K562 (cell line): ENCODE measurements at regions not wholly inside any gene's neighbourhood (a gene's known extent, or its start where the extent isn't known, plus 50 kb on each side); places are given as distances from the start of the nearest gene placed in this dataset.

Source experiments
- ATAC-seq: fragments of 200-7000 bp; cut with Tn5 transposase; 3 replicates; pipeline ENCODE4 v1.9.1; 2020; ENCODE audit warnings: moderate library complexity
- BruUV-seq: library from RNA; stranded (reverse); fragments of 400-500 nt; replicated peaks from 2 replicates; lab custom pipeline; 2021; lab: Mats Ljungman, UMichigan
- CTCF ChIA-PET: fragments of 300-600 bp; formaldehyde crosslinking; extraction: SDS; loops from one replicate; lab custom pipeline; 2021; ENCODE audit warnings: low intra/inter-chr PET ratio; lab: Yijun Ruan, JAX
- POLR2A ChIA-PET: fragments of 300-600, 350-650 bp; sonication (Branson Sonifier 250); formaldehyde crosslinking; extraction: SDS; loops from one replicate; lab custom pipeline; 2021; ENCODE audit warnings: antibody characterized with exemption, inconsistent platforms; lab: Yijun Ruan, JAX
- DNase-seq, 4 experiments: peaks; one replicate each; pipeline versions ENCODE4 v3.0.0 to v3.0.0-alpha.2; 2011 to 2018; ENCODE audit warnings: low spot score in 3 of 4, mixed read lengths in 3 of 4; ENCODE audit errors: extremely low read depth in 1 of 4
- FAIRE-seq: peaks from 2 replicates; lab custom pipeline; 2011; peaks lifted over from hg19 to GRCh38; lab: Jason Lieb, UNC
- H2AFZ ChIP-seq: 2 replicates; pipeline ENCODE4 v1.6.0; 2011; ENCODE audit warnings: low read depth, low read length, control low read depth, inconsistent platforms
- H3K27ac ChIP-seq: fragments of 200-600 bp; 3 replicates; pipeline ENCODE4 v1.8.0; 2011; ENCODE audit warnings: low read depth, mild to moderate bottlenecking, control low read depth, inconsistent platforms, low read length, moderate library complexity, mixed read lengths; ENCODE audit errors: extremely low read depth
- H3K27me3 ChIP-seq, 2 experiments: fragments of 300-600 bp in 1 of 2; 2 replicates in 1 of 2; 3 replicates in 1 of 2; pipeline versions ENCODE4 v1.6.0 to v1.8.0; 2011; ENCODE audit warnings: inconsistent platforms in 2 of 2, low read length in 2 of 2, mild to moderate bottlenecking in 1 of 2, mixed read lengths in 1 of 2, moderate library complexity in 1 of 2; ENCODE audit not compliant: control insufficient read depth in 2 of 2, insufficient read depth in 2 of 2
- H3K36me3 ChIP-seq: fragments of 300-600 bp; 3 replicates; pipeline ENCODE4 v1.8.0; 2011; ENCODE audit warnings: mild to moderate bottlenecking, low read length, inconsistent platforms; ENCODE audit not compliant: control insufficient read depth, insufficient read depth
- H3K4me1 ChIP-seq, 2 experiments: fragments of 200-600 bp in 1 of 2; replicated peaks in 1 of 2; 2 replicates in 1 of 2; 3 replicates in 1 of 2; pipeline versions ENCODE4 v1.5.1 to v1.8.0; 2011; ENCODE audit warnings: inconsistent platforms in 2 of 2, low read length in 2 of 2, mild to moderate bottlenecking in 1 of 2, mixed read lengths in 1 of 2, moderate library complexity in 1 of 2; ENCODE audit not compliant: control insufficient read depth in 2 of 2, insufficient read depth in 2 of 2
- H3K4me2 ChIP-seq: 2 replicates; pipeline ENCODE4 v1.6.1; 2011; ENCODE audit warnings: low read length, control low read depth, inconsistent platforms, mixed read lengths; ENCODE audit not compliant: insufficient read depth
- H3K4me3 ChIP-seq: fragments of 200-600 bp; sonication (generic), shearing (Covaris generic); 2 replicates; pipeline ENCODE4 v1.5.1; 2016; ENCODE audit warnings: control low read depth, inconsistent platforms
- H3K79me2 ChIP-seq: fragments of 200-600 bp; 3 replicates; pipeline ENCODE4 v1.8.0; 2011; ENCODE audit warnings: low read length, inconsistent platforms; ENCODE audit not compliant: control insufficient read depth, insufficient read depth
- H3K9ac ChIP-seq, 2 experiments: 2 replicates each; pipeline versions ENCODE4 v1.6.0 to v1.6.1; 2011; ENCODE audit warnings: low read depth in 2 of 2, low read length in 2 of 2, control low read depth in 1 of 2, inconsistent platforms in 1 of 2, mild to moderate bottlenecking in 1 of 2, mixed read lengths in 1 of 2; ENCODE audit not compliant: insufficient read depth in 1 of 2
- H3K9me1 ChIP-seq: one replicate; pipeline ENCODE4 v1.6.0; 2011; ENCODE audit warnings: inconsistent platforms, mild to moderate bottlenecking, low read length, moderate library complexity; ENCODE audit not compliant: control insufficient read depth, insufficient read depth
- H3K9me3 ChIP-seq: replicated peaks from 2 replicates; pipeline ENCODE4 v1.5.1; 2011; ENCODE audit warnings: low read depth, low read length, inconsistent platforms; ENCODE audit not compliant: control insufficient read depth, insufficient read depth
- H4K20me1 ChIP-seq: replicated peaks from 2 replicates; pipeline ENCODE4 v1.6.1; 2011; ENCODE audit warnings: low read length, inconsistent platforms, mixed read lengths; ENCODE audit not compliant: control insufficient read depth, insufficient read depth
- ADNP ChIP-seq: fragments of 200-800 bp; sonication (Bioruptor generic); IDR thresholded peaks from 2 replicates; pipeline ENCODE4 v1.6.1; 2016; ENCODE audit warnings: missing genetic modification characterization, missing compliant biosample characterization
- ATF7 ChIP-seq: fragments of 450-650 bp; IDR thresholded peaks from 2 replicates; pipeline ENCODE4 v1.7.1; 2014; ENCODE audit warnings: mild to moderate bottlenecking, moderate library complexity
- CAMTA2 ChIP-seq: fragments of 250-450 bp; sonication (Bioruptor Pico); conservative IDR thresholded peaks from 2 replicates; pipeline ENCODE4 v1.5.1; 2022
- ERF ChIP-seq: fragments of 450-650 bp; formaldehyde crosslinking; IDR thresholded peaks from 2 replicates; pipeline ENCODE4 v1.4.0; 2020; ENCODE audit warnings: mild to moderate bottlenecking, mixed read lengths
- FOXP1 ChIP-seq: sonication (generic); formaldehyde crosslinking; IDR thresholded peaks from 2 replicates; pipeline ENCODE4 v1.8.0; 2022; ENCODE audit warnings: mild to moderate bottlenecking, missing genetic modification reagents
- HINFP ChIP-seq: fragments of 450-650 bp; conservative IDR thresholded peaks from 2 replicates; pipeline ENCODE4 v1.6.1; 2016; ENCODE audit warnings: missing genetic modification characterization, low read depth, mild to moderate bottlenecking, control low read depth, missing compliant biosample characterization
- HNRNPH1 ChIP-seq: fragments of 200-400 bp; formaldehyde crosslinking; optimal IDR thresholded peaks from 2 replicates; pipeline ENCODE3; 2017; ENCODE audit warnings: low read depth, mild to moderate bottlenecking, low read length, moderate library complexity
- MCM7 ChIP-seq, 2 experiments: fragments of 450-650 bp; IDR thresholded peaks; 2 replicates each; pipeline ENCODE4 v1.6.1; 2016 to 2018
- NCOR1 ChIP-seq: fragments of 450-650 bp; IDR thresholded peaks from 2 replicates; pipeline ENCODE4 v1.6.1; 2016; ENCODE audit warnings: mild to moderate bottlenecking, moderate library complexity
- RUNX1 ChIP-seq: sonication (generic); IDR thresholded peaks from 2 replicates; pipeline ENCODE4 v1.6.1; 2016; ENCODE audit warnings: antibody characterized with exemption, low read depth
- SFPQ ChIP-seq: fragments of 200-400 bp; formaldehyde crosslinking; IDR thresholded peaks from 2 replicates; pipeline ENCODE4 v1.6.1; 2017; ENCODE audit warnings: mild to moderate bottlenecking, low read depth, low read length, moderate library complexity
- SMAD4 ChIP-seq: fragments of 250-450 bp; sonication (Bioruptor Pico); conservative IDR thresholded peaks from 2 replicates; pipeline ENCODE4 v1.8.0; 2021; ENCODE audit warnings: inconsistent platforms, mild to moderate bottlenecking, moderate library complexity
- SMARCE1 ChIP-seq: fragments of 450-650 bp; IDR thresholded peaks from 2 replicates; pipeline ENCODE4 v1.7.1; 2016; ENCODE audit warnings: mild to moderate bottlenecking
- TBL1XR1 ChIP-seq, 2 experiments: IDR thresholded peaks; 2 replicates each; pipeline ENCODE4 v1.6.1; 2012; ENCODE audit warnings: improper control_type of control experiment in 2 of 2, low read length in 2 of 2, mild to moderate bottlenecking in 1 of 2
- ZFP36 ChIP-seq: fragments of 150-350 bp; IDR thresholded peaks from 2 replicates; pipeline ENCODE4 v1.6.1; 2018; ENCODE audit warnings: low read length, low read depth; ENCODE audit not compliant: partially characterized antibody
- ZNF316 ChIP-seq: fragments of 450-650 bp; IDR thresholded peaks from 2 replicates; pipeline ENCODE4 v1.6.1; 2016
- ZNF561 ChIP-seq: fragments of 450-650 bp; formaldehyde crosslinking; conservative IDR thresholded peaks from 2 replicates; pipeline ENCODE4 v1.4.0; 2020; ENCODE audit warnings: mild to moderate bottlenecking, moderate library complexity
- ZNF584 ChIP-seq: fragments of 200-800 bp; sonication (Bioruptor generic); IDR thresholded peaks from 2 replicates; pipeline ENCODE4 v1.6.1; 2016; ENCODE audit warnings: low read depth, mild to moderate bottlenecking, missing genetic modification characterization, missing compliant biosample characterization
- ZSCAN29 ChIP-seq: fragments of 450-650 bp; IDR thresholded peaks from 2 replicates; pipeline ENCODE4 v1.6.1; 2017
- WGBS: fragments of 100-300 bp; shearing (Covaris generic); methylation state at CpG from one replicate; pipeline ENCODE4 v1.1.6; 2016; ENCODE audit warnings: low coverage, mixed read lengths; ENCODE audit not compliant: insufficient coverage; ENCODE audit errors: missing lambda C conversion rate; 5-methylcytosine and 5-hydroxymethylcytosine counted together
- in situ Hi-C: fragments of 300-500 bp; cut with MboI; formaldehyde crosslinking; loops from 4 replicates; pipeline ENCODE4 v1.15.0; 2018; ENCODE audit warnings: inconsistent platforms, mixed read lengths
- intact Hi-C: fragments of 100-400 bp; cut with micrococcal nuclease; formaldehyde crosslinking; loops from 2 replicates; pipeline ENCODE4 v1.14.2; 2022

DNA sequence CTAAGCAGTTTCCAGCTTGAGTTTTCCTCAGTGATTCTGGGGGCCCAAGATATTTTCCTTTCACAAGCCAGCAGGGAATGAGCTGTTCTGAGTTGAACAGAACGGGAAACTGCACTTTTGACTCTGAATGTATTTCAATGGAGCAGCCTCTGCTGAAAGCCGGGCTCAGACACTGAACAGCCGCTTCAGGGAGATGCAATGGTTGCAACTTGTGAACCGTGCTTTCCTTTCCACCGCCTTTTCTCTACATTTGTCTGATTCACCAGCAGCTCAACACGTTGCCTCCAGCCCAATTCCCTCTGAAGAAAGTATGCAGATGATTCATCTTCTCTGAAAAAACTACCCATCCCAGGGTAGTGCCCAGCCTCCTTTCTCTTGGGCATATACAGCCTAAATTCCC is 119.3 kb upstream of the PKDCC start:
- no peaks in the 10 kb centered on the region for H3K79me2 ChIP-seq
- no peak overlapping the region for H2AFZ ChIP-seq
- no peaks in the 10 kb centered on the region for H4K20me1 ChIP-seq
- H3K4me2 ChIP-seq, result no peak overlapping the region
- H3K9me3 ChIP-seq, result no peaks in the 10 kb centered on the region
- H3K9ac ChIP-seq, result no peak overlapping the region
- 7% methylated on average over 6 of the region's 6 CpGs for WGBS
- no peaks in the 10 kb centered on the region for H3K9me1 ChIP-seq
- no TSS peak for BruUV-seq
- FAIRE-seq, result no peak
- TF ChIP-seq ZNF584 (CRISPR knock-in tag) (no peak), FOXP1 (CRISPR knock-in tag) (no peak), ZSCAN29 (no peak), TBL1XR1 (IDR thresholded peaks at IDR 0.05; ENCODE audit: low read length in 2 of 2) (no peak), ZNF561 (no peak), ZFP36 (no peak), SMARCE1 (no peak), SFPQ (no peak), HINFP (no peak), HNRNPH1 (no peak), ATF7 (no peak), ZNF316 (no peak), MCM7 (IDR thresholded peaks at IDR 0.05) (no peak), SMAD4 (CRISPR knock-in tag) (no peak), ERF (no peak), RUNX1 (no peak), NCOR1 (no peak), CAMTA2 (no peak), ADNP (no peak)
- intact Hi-C loops (no loop called here), in situ Hi-C loops (no loop called here)
- no peak overlapping the region for H3K4me3 ChIP-seq
- ChIA-PET POLR2A (interaction anchor here (0.7 kb wide), 1 partner anchor 9 kb away, joined by 3 read pairs; no protein-coding TSS in a partner anchor), CTCF (no interaction called here)
- no peak for ATAC-seq
- no peak overlapping the region for H3K27ac ChIP-seq
- DNase-seq, result no peak
- no peaks in the 10 kb centered on the region for H3K36me3 ChIP-seq
- peaks cover 9 to 43% of the 10 kb centered on the region in 2 experiments; a peak in 3 of 5 replicates for H3K27me3 ChIP-seq
- H3K4me1 ChIP-seq, result peaks cover 0 to 7% of the 10 kb centered on the region in 2 experiments; a peak in 3 of 5 replicates
